A673 (cell line): ENCODE measurements at regions not wholly inside any gene's neighbourhood (a gene's known extent, or its start where the extent isn't known, plus 50 kb on each side); places are given as distances from the start of the nearest gene placed in this dataset.

ENCODE experiments used
- BruUV-seq: library from RNA; stranded (reverse); fragments of 400-500 nt; replicated peaks from 2 replicates; lab custom pipeline; 2021; lab: Mats Ljungman, UMichigan
- CTCF ChIA-PET: fragments of 300-600 bp; sonication (Branson Sonifier 250); formaldehyde crosslinking; loops from one replicate; lab custom pipeline; 2022; ENCODE audit warnings: antibody characterized with exemption; lab: Charles Lee
- POLR2A ChIA-PET: fragments of 300-600 bp; sonication (Branson Sonifier 250); formaldehyde crosslinking; loops from one replicate; lab custom pipeline; 2022; ENCODE audit warnings: antibody characterized with exemption; ENCODE audit not compliant: low non-redundant PET; lab: Charles Lee
- DNase-seq: peaks from one replicate; pipeline ENCODE4 v3.0.0-alpha.2; 2015; ENCODE audit warnings: low spot score
- H3K27ac ChIP-seq: fragments of 200-600 bp; sonication (generic); 2 replicates; pipeline ENCODE4 v1.5.1; 2016; ENCODE audit warnings: mixed run types, low read depth, mild to moderate bottlenecking, mixed read lengths, antibody characterized with exemption, low read length; ENCODE audit not compliant: poor library complexity, severe bottlenecking
- H3K27me3 ChIP-seq: fragments of 200-600 bp; sonication (generic); replicated peaks from 2 replicates; pipeline ENCODE4 v1.6.1; 2017; ENCODE audit warnings: mixed run types, low read depth, mild to moderate bottlenecking, mixed read lengths, antibody characterized with exemption, low read length; ENCODE audit not compliant: insufficient read depth, poor library complexity
- H3K36me3 ChIP-seq: fragments of 200-600 bp; sonication (generic); 2 replicates; pipeline ENCODE4 v1.6.1; 2016; ENCODE audit warnings: mixed run types, mild to moderate bottlenecking, mixed read lengths, antibody characterized with exemption, low read length; ENCODE audit not compliant: insufficient read depth, poor library complexity, severe bottlenecking
- H3K4me1 ChIP-seq: fragments of 200-600 bp; sonication (generic); 2 replicates; pipeline ENCODE4 v1.6.1; 2017; ENCODE audit warnings: mixed run types, mild to moderate bottlenecking, mixed read lengths, antibody characterized with exemption, low read length; ENCODE audit not compliant: insufficient read depth, poor library complexity, severe bottlenecking
- H3K4me3 ChIP-seq: fragments of 200-600 bp; sonication (generic); 2 replicates; pipeline ENCODE4 v1.5.1; 2016; ENCODE audit warnings: low read depth, mixed run types, mild to moderate bottlenecking, mixed read lengths, low read length; ENCODE audit not compliant: poor library complexity, severe bottlenecking
- H3K9me3 ChIP-seq: fragments of 200-600 bp; sonication (generic); 2 replicates; pipeline ENCODE4 v1.6.1; 2016; ENCODE audit warnings: mixed run types, low read depth, mild to moderate bottlenecking, mixed read lengths, antibody characterized with exemption, low read length; ENCODE audit not compliant: poor library complexity, severe bottlenecking
- CTCF ChIP-seq: fragments of 300-800, 200-600 bp; sonication (generic); conservative IDR thresholded peaks from 2 replicates; pipeline ENCODE4 v1.5.1; 2017; ENCODE audit warnings: low read depth, mild to moderate bottlenecking, antibody characterized with exemption, low read length, moderate library complexity, mixed read lengths
- EZH2 ChIP-seq: fragments of 200-600 bp; sonication (generic); IDR thresholded peaks from 2 replicates; pipeline ENCODE4 v1.6.1; 2017; ENCODE audit warnings: borderline replicate concordance, low read depth, mild to moderate bottlenecking, mixed read lengths, antibody characterized with exemption, low read length; ENCODE audit not compliant: poor library complexity, severe bottlenecking
- intact Hi-C: fragments of 100-400 bp; cut with micrococcal nuclease; formaldehyde crosslinking; loops from one replicate; pipeline ENCODE4 v1.10.0; 2022; ENCODE audit not compliant: unreplicated experiment

DNA sequence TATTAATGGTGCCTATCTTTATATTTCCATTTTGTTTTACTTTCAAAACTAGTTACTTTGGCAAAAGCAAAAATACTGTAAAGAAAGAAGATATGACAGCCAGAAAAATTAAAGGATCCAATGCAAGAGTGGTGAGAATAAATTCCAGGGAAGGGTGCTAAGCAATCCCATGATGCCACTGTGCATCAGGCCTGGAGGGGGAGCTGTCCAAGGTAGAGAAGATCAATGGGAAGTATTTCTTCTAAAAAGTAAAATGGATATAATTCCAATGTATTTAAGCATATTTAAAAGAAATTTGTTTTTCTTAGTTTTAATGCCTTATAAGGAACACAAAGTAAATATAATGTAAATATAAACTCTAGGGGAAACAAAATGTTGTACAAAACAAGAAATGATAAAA is 1382.2 kb upstream of the B3GALT2 start:
- POLR2A ChIA-PET, result no interaction called here
- CTCF ChIA-PET, result no interaction called here

DNA sequence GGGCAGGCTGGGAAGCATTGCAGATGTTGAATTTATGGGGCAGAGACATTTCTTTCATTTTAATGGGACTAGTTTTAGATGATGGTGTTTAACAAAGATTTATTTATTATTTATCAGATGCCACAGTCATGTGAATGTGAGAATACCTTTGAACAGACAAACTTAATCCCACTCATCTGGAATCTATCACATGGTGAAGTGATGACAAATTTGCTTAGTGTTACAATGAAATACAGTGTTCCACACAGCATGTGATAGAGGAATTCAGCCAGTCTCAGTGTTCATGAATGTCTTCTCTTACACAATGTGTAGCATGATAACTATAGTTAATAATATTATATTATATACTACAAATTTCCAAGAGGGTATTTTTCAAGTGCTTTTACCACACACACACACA is 1361.7 kb upstream of the B3GALT2 start:
- H3K27me3 ChIP-seq, result no peaks in the 10 kb centered on the region
- ChIA-PET CTCF (no interaction called here), POLR2A (no interaction called here)
- H3K4me3 ChIP-seq, result no peak overlapping the region
- DNase-seq, result no peak
- no peak for TF ChIP-seq EZH2
- no peak for TF ChIP-seq CTCF
- no peaks in the 10 kb centered on the region for H3K4me1 ChIP-seq
- intact Hi-C loops, result no loop called here
- no TSS peak for BruUV-seq
- H3K36me3 ChIP-seq, result no peaks in the 10 kb centered on the region
- H3K9me3 ChIP-seq, result peaks cover 7% of the 10 kb centered on the region
- H3K27ac ChIP-seq, result no peak overlapping the region

More for the DNA sequence above, 1382.2 kb upstream of the B3GALT2 start:
- Histone ChIP-seq H3K27me3 (no peaks in the 10 kb centered on the region), H3K9me3 (no peaks in the 10 kb centered on the region), H3K27ac (no peak overlapping the region), H3K4me1 (no peaks in the 10 kb centered on the region), H3K36me3 (no peaks in the 10 kb centered on the region), H3K4me3 (no peak overlapping the region)
- BruUV-seq, result no TSS peak
- no peak for DNase-seq
- 0 out of 2 replicates have a peak, but pooled peaks have one; percentile 19 for TF ChIP-seq CTCF
- no peak for TF ChIP-seq EZH2
- intact Hi-C loops, result no loop called here

GRCh38 chr1:194544012-194544411 is 1357.6 kb upstream of the B3GALT2 start:
- Histone ChIP-seq H3K27me3 (no peaks in the 10 kb centered on the region), H3K27ac (no peak overlapping the region), H3K36me3 (no peaks in the 10 kb centered on the region), H3K9me3 (peaks cover 7% of the 10 kb centered on the region), H3K4me3 (no peak overlapping the region), H3K4me1 (no peaks in the 10 kb centered on the region)
- intact Hi-C loops, result no loop called here
- CTCF ChIA-PET, result no interaction called here
- TF ChIP-seq CTCF (no peak), EZH2 (no peak)
- POLR2A ChIA-PET, result no interaction called here
- no TSS peak for BruUV-seq
- no peak for DNase-seq
